A549 (cell line): ENCODE measurements at regions not wholly inside any gene's neighbourhood (a gene's known extent, or its start where the extent isn't known, plus 50 kb on each side); places are given as distances from the start of the nearest gene placed in this dataset.

Experiments used
- ATAC-seq, 2 experiments: fragments of 200-7000 bp in 1 of 2; fragments of >200 bp in 1 of 2; cut with Nextera tagmentation in 1 of 2; cut with Tn5 transposase in 1 of 2; 3 replicates each; pipeline versions ENCODE4 v1.8.0 to v1.9.1; 2018 to 2020; ENCODE audit warnings: mild to moderate bottlenecking in 1 of 2, moderate library complexity in 1 of 2
- CTCF ChIA-PET: fragments of 300-600 bp; sonication (Branson Sonifier 250); formaldehyde crosslinking; extraction: SDS; loops from one replicate; lab custom pipeline; 2021; ENCODE audit warnings: antibody characterized with exemption, inconsistent platforms; lab: Yijun Ruan, JAX
- POLR2A ChIA-PET: fragments of 350-600 bp; formaldehyde crosslinking; extraction: SDS; loops from one replicate; lab custom pipeline; 2021; ENCODE audit warnings: antibody characterized with exemption, inconsistent platforms; lab: Yijun Ruan, JAX
- DNase-seq, 2 experiments: peaks; one replicate each; pipeline versions ENCODE4 v3.0.0 to v3.0.0-alpha.2; 2011 to 2016; ENCODE audit warnings: low read depth in 1 of 2, low spot score in 1 of 2
- FAIRE-seq: peaks from 2 replicates; lab custom pipeline; 2011; peaks lifted over from hg19 to GRCh38; lab: Jason Lieb, UNC
- H3K27ac ChIP-seq, 2 experiments: fragments of >200 bp; sonication (Bioruptor Twin); formaldehyde crosslinking; 3 replicates each; pipeline ENCODE4 v1.5.1; 2016 to 2017
- H3K4me1 ChIP-seq: fragments of >200 bp; sonication (Bioruptor Twin); formaldehyde crosslinking; 3 replicates; pipeline ENCODE4 v1.6.1; 2016
- H3K4me2 ChIP-seq: fragments of >200 bp; sonication (Bioruptor Twin); formaldehyde crosslinking; 3 replicates; pipeline ENCODE4 v1.6.1; 2016
- H3K4me3 ChIP-seq: fragments of >200 bp; sonication (Bioruptor Twin); formaldehyde crosslinking; 3 replicates; pipeline ENCODE4 v1.5.1; 2016
- H3K9me3 ChIP-seq: fragments of >200 bp; sonication (Bioruptor Twin); formaldehyde crosslinking; 3 replicates; pipeline ENCODE4 v1.6.1; 2016
- BCL3 ChIP-seq: fragments of >200 bp; sonication (Bioruptor Twin); formaldehyde crosslinking; IDR thresholded peaks from 3 replicates; pipeline ENCODE4 v1.6.1; 2016
- EHF ChIP-seq: fragments of 250-450 bp; sonication (Bioruptor Pico); IDR thresholded peaks from 2 replicates; pipeline ENCODE4 v1.5.0; 2020; ENCODE audit warnings: mild to moderate bottlenecking
- ELK1 ChIP-seq: fragments of 150-350 bp; IDR thresholded peaks from 2 replicates; pipeline ENCODE4 v1.6.1; 2014; ENCODE audit warnings: low read depth, mild to moderate bottlenecking, low read length
- EP300 ChIP-seq, 2 experiments: fragments of >200 bp; sonication (Bioruptor Twin); formaldehyde crosslinking; IDR thresholded peaks; 2 replicates in 1 of 2; 3 replicates in 1 of 2; pipeline ENCODE4 v1.6.1; 2016 to 2017
- ESRRA ChIP-seq: fragments of 150-350 bp; IDR thresholded peaks from 2 replicates; pipeline ENCODE4 v1.6.1; 2014; ENCODE audit warnings: mild to moderate bottlenecking, low read length, borderline replicate concordance
- FOSB ChIP-seq: fragments of 250-450 bp; sonication (Bioruptor Pico); IDR thresholded peaks from 2 replicates; pipeline ENCODE4 v1.5.0; 2020; ENCODE audit warnings: mild to moderate bottlenecking, moderate library complexity
- FOXS1 ChIP-seq: fragments of 250-450 bp; sonication (Bioruptor Pico); IDR thresholded peaks from 2 replicates; pipeline ENCODE4 v1.5.0; 2020; ENCODE audit warnings: mild to moderate bottlenecking, moderate library complexity
- GATA3 ChIP-seq: IDR thresholded peaks from 2 replicates; pipeline ENCODE4 v1.6.1; 2012; ENCODE audit warnings: borderline replicate concordance
- HDAC2 ChIP-seq: fragments of 200-600 bp; sonication (generic); IDR thresholded peaks from 2 replicates; pipeline ENCODE4 v1.6.1; 2016
- HOXA7 ChIP-seq: fragments of 250-450 bp; sonication (Bioruptor Pico); IDR thresholded peaks from 2 replicates; pipeline ENCODE4 v1.5.0; 2020; ENCODE audit warnings: mild to moderate bottlenecking, moderate library complexity
- MAX ChIP-seq: IDR thresholded peaks from 2 replicates; pipeline ENCODE4 v1.6.1; 2012
- MAZ ChIP-seq: fragments of 150-350 bp; IDR thresholded peaks from 2 replicates; pipeline ENCODE4 v1.6.1; 2014; ENCODE audit warnings: antibody characterized with exemption, low read depth, low read length, borderline replicate concordance
- MYC ChIP-seq: IDR thresholded peaks from 2 replicates; pipeline ENCODE4 v1.6.1; 2012; ENCODE audit warnings: mild to moderate bottlenecking, inconsistent platforms, low read length, improper control_type of control experiment, borderline replicate concordance
- NFE2L2 ChIP-seq: fragments of 150-350 bp; conservative IDR thresholded peaks from 2 replicates; pipeline ENCODE4 v1.6.1; 2014; ENCODE audit warnings: low read length
- NPAS2 ChIP-seq: fragments of 250-450 bp; sonication (Bioruptor Pico); IDR thresholded peaks from 2 replicates; pipeline ENCODE4 v1.8.0; 2022; ENCODE audit warnings: mild to moderate bottlenecking, moderate library complexity, borderline replicate concordance
- NR3C1 ChIP-seq: fragments of >200 bp; sonication (Bioruptor Twin); formaldehyde crosslinking; IDR thresholded peaks from 3 replicates; pipeline ENCODE4 v1.6.1; 2017
- RARB ChIP-seq: fragments of 250-450 bp; sonication (Bioruptor Pico); IDR thresholded peaks from 2 replicates; pipeline ENCODE4 v1.8.0; 2021; ENCODE audit warnings: mild to moderate bottlenecking, moderate library complexity
- SMC3 ChIP-seq: fragments of >200 bp; sonication (Bioruptor Twin); formaldehyde crosslinking; IDR thresholded peaks from 3 replicates; pipeline ENCODE4 v1.6.1; 2018; ENCODE audit warnings: inconsistent platforms
- SREBF2 ChIP-seq: fragments of 450-650 bp; IDR thresholded peaks from 2 replicates; pipeline ENCODE4 v1.6.1; 2014; ENCODE audit warnings: mild to moderate bottlenecking, moderate library complexity
- TFCP2L1 ChIP-seq: fragments of 250-450 bp; sonication (Bioruptor Pico); IDR thresholded peaks from 2 replicates; pipeline ENCODE4 v1.5.0; 2021; ENCODE audit warnings: mild to moderate bottlenecking
- TP53 ChIP-seq: fragments of 250-450 bp; sonication (Bioruptor Pico); IDR thresholded peaks from 2 replicates; pipeline ENCODE4 v1.5.0; 2021; ENCODE audit warnings: mild to moderate bottlenecking, moderate library complexity
- WGBS: methylation state at CpG from one replicate; pipeline ENCODE4 v1.1.6; 2017; ENCODE audit errors: missing lambda C conversion rate; 5-methylcytosine and 5-hydroxymethylcytosine counted together
- TF ChIP-seq, protein P1 (sequence below): fragments of 200-600 bp; sonication (generic); IDR thresholded peaks from 2 replicates; pipeline ENCODE4 v1.6.1; 2016; ENCODE audit warnings: antibody characterized with exemption, mild to moderate bottlenecking, moderate library complexity

GRCh38 chr1:23614032-23614660 lies 54.8 kb upstream of the ID3 start (continued):
- TF ChIP-seq ELK1 = no peak
- TF ChIP-seq HOXA7 (CRISPR knock-in tag) = no peak

- H3K27ac ChIP-seq = peak overlapping the region in 1 of 2 experiments; percentile 60; a peak in 1 of 6 replicates
- DNase-seq = no peak
- no peak for FAIRE-seq
- WGBS = 81% methylated on average over 10 of the region's 12 CpGs
- TF ChIP-seq, protein P1, sequence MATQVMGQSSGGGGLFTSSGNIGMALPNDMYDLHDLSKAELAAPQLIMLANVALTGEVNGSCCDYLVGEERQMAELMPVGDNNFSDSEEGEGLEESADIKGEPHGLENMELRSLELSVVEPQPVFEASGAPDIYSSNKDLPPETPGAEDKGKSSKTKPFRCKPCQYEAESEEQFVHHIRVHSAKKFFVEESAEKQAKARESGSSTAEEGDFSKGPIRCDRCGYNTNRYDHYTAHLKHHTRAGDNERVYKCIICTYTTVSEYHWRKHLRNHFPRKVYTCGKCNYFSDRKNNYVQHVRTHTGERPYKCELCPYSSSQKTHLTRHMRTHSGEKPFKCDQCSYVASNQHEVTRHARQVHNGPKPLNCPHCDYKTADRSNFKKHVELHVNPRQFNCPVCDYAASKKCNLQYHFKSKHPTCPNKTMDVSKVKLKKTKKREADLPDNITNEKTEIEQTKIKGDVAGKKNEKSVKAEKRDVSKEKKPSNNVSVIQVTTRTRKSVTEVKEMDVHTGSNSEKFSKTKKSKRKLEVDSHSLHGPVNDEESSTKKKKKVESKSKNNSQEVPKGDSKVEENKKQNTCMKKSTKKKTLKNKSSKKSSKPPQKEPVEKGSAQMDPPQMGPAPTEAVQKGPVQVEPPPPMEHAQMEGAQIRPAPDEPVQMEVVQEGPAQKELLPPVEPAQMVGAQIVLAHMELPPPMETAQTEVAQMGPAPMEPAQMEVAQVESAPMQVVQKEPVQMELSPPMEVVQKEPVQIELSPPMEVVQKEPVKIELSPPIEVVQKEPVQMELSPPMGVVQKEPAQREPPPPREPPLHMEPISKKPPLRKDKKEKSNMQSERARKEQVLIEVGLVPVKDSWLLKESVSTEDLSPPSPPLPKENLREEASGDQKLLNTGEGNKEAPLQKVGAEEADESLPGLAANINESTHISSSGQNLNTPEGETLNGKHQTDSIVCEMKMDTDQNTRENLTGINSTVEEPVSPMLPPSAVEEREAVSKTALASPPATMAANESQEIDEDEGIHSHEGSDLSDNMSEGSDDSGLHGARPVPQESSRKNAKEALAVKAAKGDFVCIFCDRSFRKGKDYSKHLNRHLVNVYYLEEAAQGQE = no peak
- TF ChIP-seq GATA3 (no peak), FOXS1 (CRISPR knock-in tag) (no peak), HOXA7 (CRISPR knock-in tag) (no peak), MYC (no peak), FOSB (CRISPR knock-in tag) (no peak)
- H3K4me3 ChIP-seq = no peak overlapping the region
- no peaks in the 10 kb centered on the region for H3K4me1 ChIP-seq
- no peaks in the 10 kb centered on the region for H3K9me3 ChIP-seq
- no peak overlapping the region for H3K4me2 ChIP-seq
- POLR2A ChIA-PET = no interaction called here
- no peak for ATAC-seq
- CTCF ChIA-PET = interaction anchor here (1.2 to 2.2 kb wide), 4 partner anchors 22 to 69 kb away, joined by 3 to 14 read pairs (median 4); no protein-coding TSS in a partner anchor
Observed at GRCh38 chr1:23613191-23614031, 54.1 kb upstream of the ID3 start.

GRCh38 chr1:23611601-23612327 lies 52.5 kb upstream of the ID3 start:
- H3K4me1 ChIP-seq = no peaks in the 10 kb centered on the region
- no peak overlapping the region for H3K27ac ChIP-seq
- POLR2A ChIA-PET = no interaction called here
- no peak for FAIRE-seq
- no peak for ATAC-seq
- H3K4me3 ChIP-seq = no peak overlapping the region
- CTCF ChIA-PET = interaction anchor here (0.6 to 2.2 kb wide), 6 partner anchors 13 to 170 kb away, joined by 3 to 14 read pairs (median 4); no protein-coding TSS in a partner anchor
- H3K4me2 ChIP-seq = no peak overlapping the region
- 75% methylated on average over 4 of the region's 4 CpGs for WGBS
- H3K9me3 ChIP-seq = no peaks in the 10 kb centered on the region
- TF ChIP-seq BCL3 (no peak), SMC3 (no peak), RARB (CRISPR knock-in tag) (no peak), EP300 (IDR thresholded peaks at IDR 0.05) (no peak), ESRRA (no peak), SREBF2 (no peak), HDAC2 (no peak), GATA3 (no peak), NFE2L2 (no peak), TFCP2L1 (CRISPR knock-in tag) (no peak), MAZ (no peak), EHF (CRISPR knock-in tag) (no peak), NR3C1 (no peak), TP53 (CRISPR knock-in tag) (no peak), NPAS2 (CRISPR knock-in tag) (no peak), MAX (no peak)
- DNase-seq = no peak
